Frontal cortex (tissue), 3 donors: ENCODE measurements at regions not wholly inside any gene's neighbourhood (a gene's known extent, or its start where the extent isn't known, plus 50 kb on each side); places are given as distances from the start of the nearest gene placed in this dataset.
"Not testable (repeated sequence)": the region's sequence is repeated elsewhere in the genome, so short reads cannot be mapped to it uniquely, and the experiment has no call there.

Experiments
- DNase-seq, 2 donors: peaks; one replicate each; pipeline ENCODE4 v3.0.0; 2012; ENCODE audit warnings: low spot score in 2 of 2
- FAIRE-seq: peaks from 2 replicates; lab custom pipeline; 2012; peaks lifted over from hg19 to GRCh38; lab: Jason Lieb, UNC
- donor health status: control.
- donor health status: control.
- donor health status: control.

- DNase-seq (no peak), FAIRE-seq (no peak)
These were observed 132.3 kb downstream of the CSNK2A3 start for GRCh38 chr11:11220786-11221185.

- DNase-seq (no peak), FAIRE-seq (no peak)
These were observed 134.4 kb downstream of the CSNK2A3 start for GRCh38 chr11:11218629-11218986.

- DNase-seq (no peak), FAIRE-seq (no peak)
These were observed 135.0 kb downstream of the CSNK2A3 start for GRCh38 chr11:11217929-11218628.

- DNase-seq (no peak), FAIRE-seq (no peak)
These were observed 135.6 kb downstream of the CSNK2A3 start for GRCh38 chr11:11217289-11217928.

- DNase-seq, result no peak
- no peak for FAIRE-seq
These were observed 137.1 kb downstream of the CSNK2A3 start for GRCh38 chr11:11215944-11216343.

GRCh38 chr11:11215058-11215815 is 137.8 kb downstream of the CSNK2A3 start:
- FAIRE-seq (no peak), DNase-seq (no peak)

GRCh38 chr11:11213117-11213516 is 139.9 kb downstream of the CSNK2A3 start:
- FAIRE-seq, result no peak
- no peak for DNase-seq

- FAIRE-seq (no peak), DNase-seq (no peak)
These were observed 141.2 kb downstream of the CSNK2A3 start for GRCh38 chr11:11211888-11212287.

- FAIRE-seq, result no peak
- DNase-seq, result no peak
These were observed 141.9 kb downstream of the CSNK2A3 start for GRCh38 chr11:11211186-11211585.

- no peak for DNase-seq
- FAIRE-seq, result no peak
These were observed 142.6 kb downstream of the CSNK2A3 start for GRCh38 chr11:11210446-11210845.

GRCh38 chr11:11209967-11210366 is 143.1 kb downstream of the CSNK2A3 start:
- DNase-seq, result no peak
- no peak for FAIRE-seq

GRCh38 chr11:11208994-11209393 is 144.1 kb downstream of the CSNK2A3 start:
- DNase-seq, result no peak
- FAIRE-seq, result no peak

- DNase-seq (no peak), FAIRE-seq (no peak)
These were observed 145.6 kb downstream of the CSNK2A3 start for GRCh38 chr11:11207428-11207827.

GRCh38 chr11:11206484-11206883 is 146.6 kb downstream of the CSNK2A3 start:
- DNase-seq, result no peak

GRCh38 chr11:11202885-11203284 is 150.2 kb downstream of the CSNK2A3 start:
- FAIRE-seq (no peak), DNase-seq (no peak)

More at GRCh38 chr11:11206484-11206883, 146.6 kb downstream of the CSNK2A3 start:
- FAIRE-seq, result no peak

- not testable (repeated sequence) for DNase-seq, FAIRE-seq
These were observed 151.7 kb downstream of the CSNK2A3 start for GRCh38 chr11:11201302-11201701.

- FAIRE-seq, result no peak
- no peak for DNase-seq
These were observed 160.5 kb downstream of the CSNK2A3 start for GRCh38 chr11:11192541-11192940.

GRCh38 chr11:11189506-11189905 is 163.5 kb downstream of the CSNK2A3 start:
- DNase-seq (no peak), FAIRE-seq (no peak)

GRCh38 chr11:11186249-11186648 is 166.8 kb downstream of the CSNK2A3 start:
- no peak for DNase-seq
- FAIRE-seq, result no peak

- DNase-seq (no peak), FAIRE-seq (no peak)
These were observed 170.8 kb downstream of the CSNK2A3 start for GRCh38 chr11:11182261-11182660.
